Chondrocyte (in vitro differentiated cells): ENCODE measurements at regions not wholly inside any gene's neighbourhood (a gene's known extent, or its start where the extent isn't known, plus 50 kb on each side); places are given as distances from the start of the nearest gene placed in this dataset.

ENCODE experiments used
- DNase-seq: peaks from one replicate; pipeline ENCODE4 v3.0.0; 2021; ENCODE audit warnings: mixed read lengths, low spot score
- H3K27ac Mint-ChIP-seq: one replicate; pipeline ENCODE4 v1.8.0; 2021; ENCODE audit warnings: mild to moderate bottlenecking, moderate library complexity, mixed read lengths; ENCODE audit not compliant: unreplicated experiment
- H3K27me3 Mint-ChIP-seq: 2 replicates; pipeline ENCODE4 v1.8.0; 2021; ENCODE audit warnings: low read depth, mixed read lengths
- H3K36me3 Mint-ChIP-seq: 2 replicates; pipeline ENCODE4 v1.8.0; 2021; ENCODE audit warnings: low read depth, mixed read lengths
- H3K4me1 Mint-ChIP-seq: 2 replicates; pipeline ENCODE4 v1.8.0; 2021; ENCODE audit warnings: low read depth, mild to moderate bottlenecking, mixed read lengths
- H3K4me3 Mint-ChIP-seq: one replicate; pipeline ENCODE4 v1.8.0; 2021; ENCODE audit warnings: mild to moderate bottlenecking, moderate library complexity, mixed read lengths; ENCODE audit not compliant: unreplicated experiment
- H3K9me3 Mint-ChIP-seq: 2 replicates; pipeline ENCODE4 v1.8.0; 2021; ENCODE audit warnings: low read depth, mixed read lengths
- TF ChIP-seq, protein P1 (sequence below): fragments of 200-600 bp; sonication (generic); IDR thresholded peaks from 2 replicates; pipeline ENCODE4 v1.5.0; 2021; ENCODE audit warnings: antibody characterized with exemption, mild to moderate bottlenecking, moderate library complexity

- Mint-ChIP-seq H3K27me3 (no peaks in the 10 kb centered on the region), H3K36me3 (peaks cover 4% of the 10 kb centered on the region), H3K4me3 (no peak overlapping the region), H3K9me3 (peaks cover 7% of the 10 kb centered on the region), H3K27ac (no peak overlapping the region), H3K4me1 (peaks cover 5% of the 10 kb centered on the region)
- no peak for DNase-seq
- TF ChIP-seq, protein P1, sequence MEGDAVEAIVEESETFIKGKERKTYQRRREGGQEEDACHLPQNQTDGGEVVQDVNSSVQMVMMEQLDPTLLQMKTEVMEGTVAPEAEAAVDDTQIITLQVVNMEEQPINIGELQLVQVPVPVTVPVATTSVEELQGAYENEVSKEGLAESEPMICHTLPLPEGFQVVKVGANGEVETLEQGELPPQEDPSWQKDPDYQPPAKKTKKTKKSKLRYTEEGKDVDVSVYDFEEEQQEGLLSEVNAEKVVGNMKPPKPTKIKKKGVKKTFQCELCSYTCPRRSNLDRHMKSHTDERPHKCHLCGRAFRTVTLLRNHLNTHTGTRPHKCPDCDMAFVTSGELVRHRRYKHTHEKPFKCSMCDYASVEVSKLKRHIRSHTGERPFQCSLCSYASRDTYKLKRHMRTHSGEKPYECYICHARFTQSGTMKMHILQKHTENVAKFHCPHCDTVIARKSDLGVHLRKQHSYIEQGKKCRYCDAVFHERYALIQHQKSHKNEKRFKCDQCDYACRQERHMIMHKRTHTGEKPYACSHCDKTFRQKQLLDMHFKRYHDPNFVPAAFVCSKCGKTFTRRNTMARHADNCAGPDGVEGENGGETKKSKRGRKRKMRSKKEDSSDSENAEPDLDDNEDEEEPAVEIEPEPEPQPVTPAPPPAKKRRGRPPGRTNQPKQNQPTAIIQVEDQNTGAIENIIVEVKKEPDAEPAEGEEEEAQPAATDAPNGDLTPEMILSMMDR, result no peak
Measured at GRCh38 chr12:30810918-30811317, 56.2 kb upstream of the CAPRIN2 start.

DNA sequence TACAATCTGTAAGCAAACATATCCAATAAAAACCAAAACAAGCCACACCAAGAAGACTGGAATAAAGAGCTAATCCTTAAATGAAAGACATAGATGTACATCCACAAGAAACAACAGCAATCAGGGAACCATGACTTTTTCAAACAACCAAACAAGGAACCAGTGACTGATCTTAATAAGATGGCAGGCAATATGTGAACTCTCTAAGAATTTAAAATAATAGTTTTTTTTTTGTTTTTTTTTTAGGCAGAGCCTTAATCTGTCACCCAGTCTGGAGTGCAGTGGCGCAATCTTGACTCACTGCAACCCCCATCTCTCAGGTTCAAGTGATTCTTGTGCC is 52.9 kb upstream of the CAPRIN2 start:
- Mint-ChIP-seq H3K27ac (no peak overlapping the region), H3K4me1 (peaks cover 5% of the 10 kb centered on the region), H3K27me3 (no peaks in the 10 kb centered on the region), H3K36me3 (peaks cover 13% of the 10 kb centered on the region), H3K4me3 (no peak overlapping the region), H3K9me3 (peaks cover 9% of the 10 kb centered on the region)
- DNase-seq, result no peak
- TF ChIP-seq, protein P1, result peak; percentile 28

- Mint-ChIP-seq H3K36me3 (peaks cover 13% of the 10 kb centered on the region), H3K4me1 (peaks cover 5% of the 10 kb centered on the region), H3K9me3 (peaks cover 9% of the 10 kb centered on the region), H3K27me3 (no peaks in the 10 kb centered on the region), H3K27ac (no peak overlapping the region), H3K4me3 (no peak overlapping the region)
- no peak for DNase-seq
- TF ChIP-seq, protein P1, result peak; percentile 95
Measured at GRCh38 chr12:30806989-30807694, 52.4 kb upstream of the CAPRIN2 start.

DNA sequence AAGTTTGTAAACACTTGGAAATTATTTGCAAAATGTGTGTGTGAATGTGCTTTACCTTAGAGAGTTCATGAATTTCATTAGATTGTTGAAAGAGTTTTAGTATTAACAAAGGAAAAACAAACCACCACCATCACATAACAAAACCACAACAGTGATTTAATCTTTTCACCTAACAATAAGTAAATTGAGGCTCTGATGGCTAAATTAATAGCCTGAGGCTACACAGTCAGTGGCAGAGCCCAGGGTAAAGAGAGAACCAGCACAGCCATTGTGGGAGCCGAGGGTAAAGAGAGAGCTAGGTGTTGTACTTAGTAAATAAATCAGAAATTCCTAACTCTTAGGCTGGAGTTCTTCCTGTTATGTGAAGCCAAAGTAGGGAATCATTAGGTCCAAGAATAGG is 51.2 kb upstream of the CAPRIN2 start:
- no peak overlapping the region for H3K4me3 Mint-ChIP-seq
- TF ChIP-seq, protein P1, result no peak
- peaks cover 5% of the 10 kb centered on the region for H3K4me1 Mint-ChIP-seq
- no peak for DNase-seq
- H3K36me3 Mint-ChIP-seq, result peaks cover 13% of the 10 kb centered on the region
- H3K9me3 Mint-ChIP-seq, result peaks cover 9% of the 10 kb centered on the region
- H3K27ac Mint-ChIP-seq, result no peak overlapping the region
- no peaks in the 10 kb centered on the region for H3K27me3 Mint-ChIP-seq
